HL-60/S4 treated with phorbol 12-myristate 13-acetate at 8.2 ng/mL for 4 days and 3 days (cell line): ENCODE measurements at regions not wholly inside any gene's neighbourhood (a gene's known extent, or its start where the extent isn't known, plus 50 kb on each side); places are given as distances from the start of the nearest gene placed in this dataset.

Experiments used
- in situ Hi-C: fragments of 300-500 bp; cut with MboI; formaldehyde crosslinking; loops from 2 replicates; pipeline ENCODE4 v1.15.0; 2022; ENCODE audit warnings: low sequenced_read_pairs

- in situ Hi-C loops = loop anchor here (25.0 kb wide), 2 partner anchors 286 to 414 kb away; partner anchors contain the start of genes CEP295 and MTNR1B
These were observed 50.8 kb upstream of the SLC36A4 start for GRCh38 chr11:93248602-93249001.

GRCh38 chr11:93249459-93250220 lies 51.8 kb upstream of the SLC36A4 start:
- in situ Hi-C loops = loop anchor here (25.0 kb wide), 2 partner anchors 287 to 413 kb away; partner anchors contain the start of genes CEP295 and MTNR1B

- in situ Hi-C loops = no loop called here
These were observed 52.5 kb upstream of the SLC36A4 start for GRCh38 chr11:93250326-93250725.

GRCh38 chr11:93251922-93252321 lies 54.1 kb upstream of the SLC36A4 start:
- in situ Hi-C loops = no loop called here

- in situ Hi-C loops = no loop called here
These were observed 55.3 kb upstream of the SLC36A4 start for GRCh38 chr11:93253111-93253510.

GRCh38 chr11:93256623-93257022 lies 58.8 kb upstream of the SLC36A4 start:
- in situ Hi-C loops = no loop called here

- in situ Hi-C loops = no loop called here
These were observed 63.2 kb upstream of the DEUP1 start for GRCh38 chr11:93267383-93267782.

- in situ Hi-C loops = no loop called here
These were observed 62.1 kb upstream of the DEUP1 start for GRCh38 chr11:93268287-93269040.

- in situ Hi-C loops = no loop called here
These were observed 58.9 kb upstream of the DEUP1 start for GRCh38 chr11:93271596-93271995.

GRCh38 chr11:93274851-93275250 lies 55.7 kb upstream of the DEUP1 start:
- in situ Hi-C loops = no loop called here

- in situ Hi-C loops = no loop called here
These were observed 51.6 kb upstream of the DEUP1 start for GRCh38 chr11:93278976-93279375.

- in situ Hi-C loops = no loop called here
These were observed 50.6 kb upstream of the DEUP1 start for GRCh38 chr11:93279851-93280347.
